RPMI8226 (cell line): ENCODE measurements at regions not wholly inside any gene's neighbourhood (a gene's known extent, or its start where the extent isn't known, plus 50 kb on each side); places are given as distances from the start of the nearest gene placed in this dataset.

Experiments used
- DNase-seq: peaks from one replicate; pipeline ENCODE4 v3.0.0-alpha.2; 2015

DNA sequence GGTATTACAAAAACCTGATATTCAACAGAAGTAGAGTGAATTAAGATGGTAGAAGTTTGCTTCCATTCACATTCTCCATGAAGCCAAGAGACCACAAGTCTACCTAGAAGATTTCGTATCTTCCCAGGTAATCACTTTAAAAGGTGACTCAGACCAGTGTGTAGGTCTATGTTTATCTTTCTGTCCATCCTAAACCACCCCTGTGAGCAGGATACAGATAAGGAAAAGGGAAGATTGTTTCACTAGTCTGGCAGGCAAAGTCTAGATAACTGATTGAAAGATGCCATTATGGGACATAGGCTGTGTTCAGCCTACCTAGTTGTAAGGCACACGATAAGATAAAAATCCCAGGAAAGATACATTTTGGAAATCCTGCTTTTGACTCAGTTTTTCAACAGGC lies 244.3 kb upstream of the NWD2 start:
- no peak for DNase-seq

DNA sequence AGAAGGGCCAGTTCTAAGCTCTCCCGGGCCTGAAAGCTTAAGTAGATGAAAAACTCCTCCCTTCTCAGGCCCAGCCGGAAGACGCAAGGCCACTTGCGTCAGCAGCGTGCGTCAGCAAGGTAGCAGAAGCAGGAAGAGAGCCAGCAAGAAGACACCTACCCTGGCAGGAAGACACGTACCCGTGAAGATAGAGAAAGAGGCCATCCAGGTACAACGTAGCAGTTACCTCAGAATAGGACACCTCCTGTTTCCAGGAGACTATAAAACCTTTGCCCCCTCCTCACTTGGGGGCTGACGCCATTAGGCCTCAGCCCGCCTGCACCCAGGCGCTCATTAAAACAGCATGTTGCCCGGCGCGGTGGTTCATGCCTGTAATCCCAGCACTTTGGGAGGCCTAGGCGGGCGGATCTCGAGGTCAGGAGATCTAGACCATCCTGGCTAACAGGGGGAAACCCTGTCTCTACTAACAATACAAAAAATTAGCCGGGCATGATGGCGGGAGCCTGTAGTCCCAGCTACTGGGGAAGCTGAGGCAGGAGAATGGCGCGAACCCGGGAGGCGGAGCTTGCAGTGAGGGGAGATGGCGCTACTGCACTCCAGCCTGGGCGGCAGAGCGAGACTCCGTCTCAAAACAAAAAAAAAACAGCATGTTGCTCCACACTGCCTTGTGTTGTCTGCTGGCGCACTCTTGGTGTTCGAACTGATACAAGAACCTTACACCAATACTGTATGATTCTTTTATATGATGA lies 242.7 kb upstream of the NWD2 start:
- DNase-seq: peak; percentile 87

DNA sequence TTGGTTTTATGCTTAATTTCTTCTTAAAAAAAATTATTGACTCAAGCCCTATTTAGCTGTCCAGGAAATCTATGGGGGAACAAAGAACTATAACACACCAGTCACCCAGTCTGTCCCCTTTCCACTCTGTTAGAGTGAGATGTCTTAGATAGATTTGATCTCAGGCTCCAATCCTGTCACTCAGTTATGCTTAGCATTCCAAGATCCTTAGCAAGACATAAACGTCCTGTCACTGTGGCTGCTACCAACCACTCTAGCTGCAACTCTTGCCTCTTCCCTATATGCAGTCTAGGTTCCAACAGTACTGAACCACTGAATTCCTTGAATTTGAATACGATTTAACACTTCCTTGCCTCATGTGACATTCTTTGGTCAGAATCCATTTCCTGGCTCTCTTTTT lies 241.9 kb upstream of the NWD2 start:
- DNase-seq: no peak

DNA sequence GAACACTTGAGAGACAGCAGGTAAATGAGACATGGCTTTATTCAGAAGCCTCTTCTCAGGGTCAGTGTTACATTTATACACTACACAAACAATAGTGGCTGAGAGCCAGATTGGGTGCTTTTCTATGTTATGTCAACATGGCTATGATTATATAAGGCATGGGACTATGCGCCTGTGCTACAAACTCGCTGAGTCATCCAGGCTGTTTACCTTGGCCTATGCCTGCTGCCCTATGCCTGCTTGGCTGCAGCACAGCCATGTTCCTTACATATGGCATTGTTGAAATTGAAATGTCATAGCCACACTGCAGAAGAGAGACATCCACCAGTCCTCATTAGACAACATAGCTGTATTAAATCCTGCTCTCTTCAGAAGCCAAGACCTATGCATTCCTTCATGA lies 236.3 kb upstream of the NWD2 start:
- DNase-seq: peak; percentile 6

DNA sequence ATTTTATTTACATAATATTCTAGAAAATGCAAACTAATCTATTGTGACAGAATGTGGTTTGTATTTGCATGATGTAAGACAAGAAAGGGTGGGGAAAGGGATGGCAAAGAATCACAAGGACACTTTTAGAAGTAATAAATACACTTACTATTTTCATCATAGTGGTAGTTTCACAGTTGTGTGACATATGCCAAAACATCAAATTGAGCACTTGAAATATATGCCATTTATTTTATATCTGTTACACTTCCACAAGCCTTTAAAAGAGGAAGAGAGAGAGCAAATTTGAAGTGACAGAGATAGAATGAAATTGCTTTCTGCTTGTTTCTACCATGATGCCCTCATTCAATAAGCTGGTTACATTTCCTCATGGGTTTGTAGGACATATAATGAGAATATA lies 230.0 kb upstream of the NWD2 start:
- DNase-seq: no peak

DNA sequence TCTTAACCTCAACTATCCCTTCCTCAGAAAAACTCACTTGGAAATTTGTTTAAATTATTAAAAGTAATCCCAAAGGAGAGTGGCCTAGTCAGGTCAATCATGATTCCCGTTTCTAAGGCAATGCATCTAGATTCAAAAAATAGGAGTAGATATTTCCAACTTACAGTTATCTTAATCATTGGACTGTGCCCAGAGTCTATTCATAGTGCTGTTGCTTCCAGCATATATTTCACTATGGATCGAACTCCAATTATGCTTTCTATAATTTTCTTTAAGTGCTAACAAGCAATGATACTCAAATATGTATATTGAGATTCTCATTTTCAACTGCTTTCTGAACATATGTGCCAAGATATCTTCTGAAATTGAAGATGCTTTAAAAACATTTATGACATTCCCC lies 229.2 kb upstream of the NWD2 start:
- no peak for DNase-seq

DNA sequence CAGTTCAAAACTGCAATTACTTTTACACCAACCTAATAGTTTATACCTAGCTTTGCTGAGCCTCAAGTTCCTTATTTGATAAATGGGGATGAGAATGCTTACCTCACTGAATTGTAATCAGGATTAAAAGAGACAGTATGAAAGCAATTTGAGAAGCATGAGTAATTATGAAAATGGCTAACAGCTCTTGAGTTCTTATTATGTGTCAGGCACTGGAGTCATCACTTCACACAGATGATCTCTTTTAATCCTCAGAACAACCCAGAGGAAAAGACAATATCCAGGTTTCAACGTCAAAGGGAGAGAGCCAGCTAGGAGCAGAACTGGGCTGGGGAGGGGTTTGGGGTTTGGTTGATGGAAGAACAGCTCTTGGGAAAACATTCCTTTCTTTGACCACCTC lies 221.0 kb upstream of the NWD2 start:
- no peak for DNase-seq

DNA sequence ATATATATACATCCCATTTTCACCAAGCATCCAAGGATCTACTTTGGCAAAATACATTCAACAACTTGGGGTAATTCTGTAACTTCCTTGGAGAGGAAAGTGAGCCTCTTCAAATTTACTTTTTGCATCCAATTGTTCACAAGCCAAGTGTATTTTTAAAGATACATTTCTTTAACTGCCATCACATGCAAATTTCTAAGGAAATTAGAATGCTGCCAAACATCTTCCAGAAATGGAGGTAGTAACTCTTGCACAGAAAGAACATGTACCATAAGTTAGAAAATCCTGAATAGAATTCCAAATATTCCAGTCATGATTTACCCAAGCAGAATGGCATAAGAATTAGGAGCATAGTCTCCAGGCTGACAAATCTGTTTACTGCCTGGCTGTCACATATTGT lies 220.5 kb upstream of the NWD2 start:
- no peak for DNase-seq

DNA sequence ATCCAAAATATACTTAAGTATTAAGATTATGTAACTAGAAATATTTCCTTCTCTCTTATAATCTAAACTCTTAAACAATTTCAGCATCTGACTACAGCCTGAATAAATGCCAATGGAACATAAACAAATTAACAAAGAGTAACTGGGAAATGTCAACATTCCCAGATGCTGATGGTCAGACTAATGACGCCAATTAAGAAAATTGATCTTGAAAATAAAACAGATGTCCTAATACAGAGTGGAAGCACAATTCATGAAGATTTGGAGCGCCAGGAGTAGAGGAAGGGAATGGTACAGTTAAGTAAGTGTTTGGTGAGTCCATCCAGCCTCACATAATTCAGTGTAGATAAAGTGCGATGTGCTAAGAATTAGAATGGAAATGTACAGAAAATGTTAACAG lies 203.7 kb upstream of the NWD2 start:
- DNase-seq: no peak

DNA sequence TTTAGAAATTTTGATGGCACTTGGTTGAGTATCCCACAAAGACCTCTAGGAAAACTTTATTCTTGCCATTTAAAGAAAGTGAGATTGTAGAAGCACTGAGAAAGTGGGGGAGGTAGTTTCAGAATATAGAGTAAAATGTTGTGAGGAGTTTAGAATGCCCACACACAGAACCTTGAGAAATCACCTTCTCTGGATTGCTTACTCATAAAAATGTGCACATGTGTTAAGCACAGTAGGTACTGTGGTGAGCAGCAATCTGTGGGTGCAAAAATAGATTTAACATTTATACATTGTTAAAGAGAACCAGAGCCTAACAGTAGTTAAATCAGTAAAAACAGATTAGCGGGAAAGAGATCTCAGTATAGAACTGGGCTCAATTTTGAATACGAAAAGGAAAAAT lies 201.2 kb upstream of the NWD2 start:
- DNase-seq: no peak

DNA sequence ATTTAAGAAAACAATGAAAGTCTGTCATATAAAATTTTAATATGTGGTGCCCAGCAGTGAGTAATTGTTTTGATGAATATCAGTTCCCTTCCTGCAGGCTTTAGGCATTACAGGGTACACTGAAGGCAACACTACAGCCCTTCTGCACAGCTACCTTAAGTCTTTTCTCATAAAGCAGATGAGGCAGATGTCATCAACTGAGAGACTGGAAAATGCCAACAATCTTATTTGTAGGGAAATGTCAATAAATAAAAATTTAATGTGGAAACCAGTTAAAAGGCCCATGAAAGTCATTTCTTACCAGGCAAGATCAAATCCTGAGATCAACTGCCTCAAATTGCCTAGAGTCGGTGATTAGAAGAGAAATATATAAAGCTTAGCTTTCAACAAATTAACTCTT lies 193.4 kb upstream of the NWD2 start:
- no peak for DNase-seq

DNA sequence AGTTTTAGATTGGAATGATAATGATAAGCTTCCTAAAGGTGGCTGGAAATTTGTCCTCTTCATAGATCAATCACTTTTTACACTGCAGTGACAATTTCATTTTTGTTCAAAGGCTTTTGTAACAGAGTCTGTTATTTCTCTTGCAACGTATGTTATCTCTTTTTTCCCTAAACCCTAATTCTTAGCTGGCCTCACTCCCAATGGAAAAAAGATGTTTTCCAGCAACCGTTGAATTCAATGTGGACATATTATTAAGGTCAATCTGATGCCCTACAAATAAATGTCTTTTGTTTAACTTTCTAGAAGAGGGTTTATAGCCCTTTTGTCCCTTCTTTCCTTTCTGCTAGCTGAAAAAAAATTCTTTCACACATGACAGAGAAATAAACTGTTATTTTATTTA lies 192.7 kb upstream of the NWD2 start:
- DNase-seq: no peak

DNA sequence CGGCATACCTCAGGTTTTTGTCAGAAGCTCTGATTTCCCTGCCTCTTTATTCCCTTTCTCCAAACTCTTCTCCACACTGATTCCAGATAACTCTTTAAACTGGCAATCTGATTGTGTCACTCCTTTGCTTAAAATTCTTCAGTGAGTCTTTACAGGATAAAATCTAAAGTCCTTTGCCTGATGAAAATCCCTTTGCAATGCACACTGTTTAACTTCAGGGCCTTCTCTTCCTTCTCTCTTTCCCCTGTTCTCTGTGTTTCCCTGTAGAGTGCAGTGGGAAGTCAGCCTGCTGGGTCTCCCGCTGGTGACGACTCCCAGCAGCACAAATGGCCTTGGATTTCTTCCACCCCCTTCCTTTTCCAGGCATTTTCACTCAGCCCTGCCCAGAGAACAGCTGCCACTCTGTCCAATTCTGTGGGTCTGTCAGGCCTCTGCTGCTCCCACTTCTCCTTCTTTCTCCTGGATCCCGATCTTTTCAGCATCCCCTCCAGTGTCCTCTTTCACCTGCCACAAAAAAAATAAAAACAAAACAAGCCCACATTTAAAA lies 189.9 kb upstream of the NWD2 start:
- no peak for DNase-seq

DNA sequence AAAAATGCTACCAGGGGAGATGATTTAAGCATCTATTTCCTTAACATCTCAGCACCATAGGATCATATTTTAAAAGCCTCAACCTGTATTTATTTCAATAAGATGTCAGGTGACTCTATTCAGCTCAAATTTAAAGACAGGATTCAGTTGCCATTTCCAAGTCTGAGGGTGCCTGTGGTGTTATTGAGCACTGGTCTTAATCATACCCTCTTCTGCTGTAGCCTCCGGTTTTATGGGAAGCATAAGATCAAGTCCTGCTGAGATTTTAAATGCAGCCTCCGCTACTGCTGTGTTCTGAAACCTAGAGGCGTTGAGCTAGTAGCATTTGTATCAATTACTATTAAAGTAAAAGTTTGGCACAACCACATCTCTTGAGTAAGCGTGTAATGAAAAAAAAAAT lies 185.7 kb upstream of the NWD2 start:
- no peak for DNase-seq

DNA sequence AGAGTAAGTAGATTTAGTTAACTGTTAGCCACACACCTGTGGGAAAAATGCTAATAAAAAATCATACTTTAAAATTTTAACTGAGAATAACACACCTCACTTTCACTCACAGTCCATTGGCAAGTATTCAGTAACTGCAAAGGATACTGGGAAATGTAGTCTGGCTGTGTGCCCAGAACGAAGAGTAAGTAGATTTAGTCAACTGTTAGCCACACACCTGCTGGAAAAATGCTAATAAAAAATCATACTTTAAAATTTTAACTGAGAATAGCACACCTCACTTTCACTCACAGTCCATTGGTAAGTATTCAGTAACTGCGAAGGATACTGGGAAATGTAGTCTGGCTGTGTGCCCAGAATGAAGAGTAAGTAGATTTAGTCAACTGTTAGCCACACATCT lies 178.4 kb upstream of the NWD2 start:
- DNase-seq: peak; percentile 64

DNA sequence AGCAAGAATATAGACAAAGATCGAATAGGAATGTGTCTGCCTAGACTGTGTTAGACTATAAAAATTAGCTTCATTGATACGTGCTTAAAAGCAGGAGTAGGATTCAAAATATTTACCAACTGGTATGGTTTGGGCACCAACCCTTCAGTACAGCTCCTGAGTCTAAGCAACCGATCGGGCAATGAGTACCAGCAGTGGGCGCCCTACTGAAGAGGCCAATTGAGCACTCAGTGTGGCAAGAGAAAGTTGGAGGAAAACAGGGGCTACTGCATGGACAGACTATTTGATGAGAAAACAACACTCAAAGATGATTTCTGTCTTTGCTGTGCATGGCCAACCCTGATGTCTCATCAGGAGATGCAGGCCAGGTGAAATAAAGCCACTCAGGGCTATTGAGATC lies 176.0 kb upstream of the NWD2 start:
- no peak for DNase-seq

DNA sequence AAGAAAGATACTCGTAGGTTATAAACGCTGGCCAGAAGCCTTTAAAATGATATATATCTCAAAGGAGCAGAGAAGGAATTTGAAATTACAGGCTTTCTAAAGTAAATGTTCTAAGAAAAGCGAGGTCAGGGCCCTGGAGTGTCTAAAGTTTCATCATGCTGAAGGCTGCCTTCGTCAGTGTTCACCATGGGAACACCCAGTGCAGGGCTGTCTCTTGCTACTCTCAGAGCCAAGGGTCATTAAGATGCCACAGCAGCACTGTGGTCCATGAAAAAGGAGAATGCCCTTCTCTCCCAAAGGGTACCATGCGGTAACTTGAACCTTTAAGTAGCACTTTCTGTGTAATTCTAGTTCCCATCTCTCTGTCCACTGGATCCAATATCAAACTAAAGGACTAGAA lies 174.5 kb upstream of the NWD2 start:
- DNase-seq: no peak

DNA sequence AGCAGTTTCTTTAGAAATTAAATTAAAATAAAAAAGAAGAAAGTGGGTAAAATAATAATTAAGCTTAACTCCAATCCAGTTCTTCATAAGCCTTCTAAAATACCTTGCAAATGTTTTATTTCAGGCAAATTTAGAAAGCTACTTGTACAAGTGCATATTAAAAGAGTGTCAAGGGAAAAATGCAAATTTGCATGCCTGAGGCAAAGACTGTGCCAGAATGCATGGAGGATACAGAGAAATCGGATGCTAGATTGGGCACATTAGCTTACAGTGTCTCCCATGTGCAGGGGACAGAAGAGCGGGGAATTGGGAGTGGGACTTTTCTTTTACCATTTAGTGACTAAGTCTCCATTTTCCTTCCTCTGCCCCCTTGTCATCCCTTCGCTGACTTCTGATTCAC lies 173.0 kb upstream of the NWD2 start:
- no peak for DNase-seq

DNA sequence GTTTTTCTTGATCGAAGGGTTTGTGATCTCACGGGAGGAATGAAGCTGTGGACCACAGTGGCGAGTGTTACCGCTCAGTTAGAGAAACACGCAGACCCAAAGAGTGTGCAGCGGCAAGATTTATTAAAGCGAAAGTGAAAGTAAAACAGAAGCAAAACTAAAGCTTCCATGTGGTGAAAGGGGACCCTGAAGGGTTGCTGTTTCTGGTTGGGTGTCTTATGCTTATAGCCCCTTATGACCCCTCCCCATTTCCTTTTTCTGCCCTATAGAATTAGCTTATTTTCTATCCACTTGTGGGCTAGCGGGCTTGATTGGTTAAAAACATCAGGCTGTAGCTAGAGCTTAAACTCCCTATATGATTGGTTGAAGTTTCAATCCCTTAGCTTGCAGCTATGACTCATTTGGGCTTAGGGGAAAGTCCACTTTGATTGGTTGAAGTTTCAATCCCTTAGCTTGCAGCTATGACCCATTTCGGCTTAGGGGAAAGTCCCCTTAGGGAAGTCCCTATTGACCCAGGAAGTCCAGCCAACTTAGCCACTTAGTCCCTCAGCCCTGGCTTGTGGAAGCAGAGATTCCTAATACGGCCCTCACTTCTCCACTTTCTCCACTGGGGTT lies 171.2 kb upstream of the NWD2 start:
- peak; percentile 3 for DNase-seq

DNA sequence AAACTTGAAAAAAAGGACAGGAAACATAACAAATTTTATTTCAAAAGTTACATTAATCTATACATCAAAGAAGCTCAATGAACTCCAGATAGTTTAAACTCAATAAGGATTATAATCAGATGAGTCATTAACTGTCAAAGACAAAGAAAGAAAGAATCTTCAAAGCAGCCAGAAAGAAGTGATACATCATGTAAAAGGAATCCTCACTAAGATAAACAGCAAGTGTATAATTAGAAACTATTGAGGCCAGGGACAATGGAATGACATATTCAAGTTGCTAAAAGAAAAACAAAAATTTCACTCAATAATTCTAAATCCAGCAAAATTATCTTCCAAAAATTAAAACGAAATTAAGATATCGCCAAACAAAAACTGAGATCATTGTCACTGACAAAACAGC lies 161.6 kb upstream of the NWD2 start:
- no peak for DNase-seq

DNA sequence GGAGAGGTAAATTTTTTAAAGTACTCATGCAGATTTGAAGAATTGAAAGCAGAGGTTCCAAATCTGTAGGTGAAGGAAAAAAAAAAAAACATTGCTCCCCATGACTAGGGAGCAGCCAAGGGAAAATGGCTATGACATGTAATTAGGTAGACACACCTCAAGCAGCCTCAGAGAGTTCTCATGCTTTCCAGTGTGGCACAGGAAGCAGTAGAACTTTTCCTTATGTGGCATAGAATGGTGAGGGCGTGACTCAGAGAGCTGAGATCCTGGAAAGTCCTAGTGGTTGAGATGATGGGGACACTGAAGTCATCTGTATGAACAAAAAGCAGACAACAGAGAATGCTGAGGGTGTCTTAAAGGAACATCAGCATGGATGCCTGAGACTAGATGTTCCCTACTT lies 148.6 kb upstream of the NWD2 start:
- DNase-seq: no peak

DNA sequence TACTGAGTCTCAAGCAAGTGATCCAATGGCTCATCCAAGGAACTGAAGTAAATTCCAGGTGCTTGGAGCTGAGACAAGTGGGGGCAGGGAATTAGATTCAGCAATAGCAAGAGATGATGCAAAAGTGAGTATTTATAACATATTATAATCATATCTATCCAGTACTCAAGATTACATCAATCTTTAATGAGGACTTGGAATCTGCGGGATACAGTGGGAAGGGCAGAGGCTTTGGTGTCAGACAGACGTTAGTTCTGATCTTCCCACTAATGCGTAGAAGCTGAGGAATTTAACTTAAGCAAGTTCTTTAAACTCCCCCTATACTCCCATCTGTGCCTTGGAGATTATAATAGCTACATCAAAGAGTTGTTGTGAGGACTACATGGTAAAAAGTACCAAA lies 143.4 kb upstream of the NWD2 start:
- no peak for DNase-seq

DNA sequence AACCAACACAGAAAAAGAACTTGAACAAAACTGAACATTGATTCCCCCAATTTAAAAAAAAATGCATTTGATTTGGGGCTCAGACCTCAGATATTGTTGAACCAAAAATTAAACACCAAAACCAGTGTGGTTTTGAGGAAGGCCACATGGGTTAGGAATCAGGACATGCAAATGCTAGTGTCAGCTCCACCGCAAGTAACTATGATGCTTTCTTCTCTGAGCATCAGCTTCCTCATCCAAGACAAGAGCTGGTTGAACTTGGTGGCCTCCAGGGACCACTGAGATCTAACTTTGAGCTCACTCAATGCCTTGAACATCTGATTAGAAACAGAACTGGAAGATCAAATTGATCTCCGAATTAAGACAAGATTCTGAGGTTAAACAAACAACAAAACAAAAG lies 142.9 kb upstream of the NWD2 start:
- DNase-seq: no peak

DNA sequence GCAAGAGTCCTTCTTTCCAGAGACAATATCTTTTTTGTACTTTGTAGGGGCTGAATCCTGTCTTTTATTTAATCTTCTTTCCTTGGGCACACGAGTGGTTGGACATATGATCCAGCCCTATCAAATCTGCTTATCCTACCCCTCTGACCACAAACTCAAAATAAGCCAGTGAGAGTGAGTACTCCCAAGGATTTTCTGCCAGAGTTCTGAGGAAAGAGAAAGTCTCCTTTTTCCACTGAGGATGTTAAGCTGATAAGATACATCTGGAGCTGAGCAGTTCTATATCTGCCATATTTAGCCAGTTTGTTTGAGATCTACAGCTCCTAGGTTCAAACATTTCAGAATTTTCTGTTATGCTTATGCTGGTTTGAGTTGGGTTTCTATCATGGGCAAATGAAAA lies 134.8 kb upstream of the NWD2 start:
- DNase-seq: no peak

DNA sequence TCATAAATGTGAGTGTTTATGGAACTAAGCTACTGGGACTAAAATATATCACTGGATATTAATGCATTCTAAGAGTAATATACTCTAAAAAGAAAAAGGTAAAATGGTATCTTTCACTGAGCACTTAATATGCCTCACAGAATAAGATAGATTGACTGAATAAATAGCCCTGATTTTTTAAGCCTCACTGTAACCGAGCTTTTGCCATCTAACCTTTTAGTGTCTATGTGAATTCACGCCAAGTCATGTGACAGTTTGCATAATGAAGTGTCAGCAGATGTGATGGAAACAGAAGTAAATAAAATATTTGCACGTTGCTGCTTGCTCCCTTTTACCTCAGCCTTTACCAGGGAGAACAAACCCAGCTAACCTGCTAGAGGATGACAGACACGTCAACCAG lies 119.7 kb upstream of the NWD2 start:
- no peak for DNase-seq
